Ovary (tissue), 7 donors: ENCODE measurements at regions not wholly inside any gene's neighbourhood (a gene's known extent, or its start where the extent isn't known, plus 50 kb on each side); places are given as distances from the start of the nearest gene placed in this dataset.

Experiments
- DNase-seq, 5 donors: peaks; one replicate each; pipeline ENCODE4 v3.0.0-alpha.2; 2019 to 2020
- H3K27ac ChIP-seq, 2 donors: fragments of 200-600 bp; one replicate each; pipeline versions ENCODE4 v1.5.1 to v1.8.0; 2019 to 2022
- H3K27me3 ChIP-seq: fragments of 200-600 bp; one replicate; pipeline ENCODE4 v1.8.0; 2022
- H3K36me3 ChIP-seq: fragments of 200-600 bp; sonication (generic); one replicate; pipeline ENCODE4 v1.5.1; 2019
- H3K4me1 ChIP-seq: one replicate; pipeline ENCODE4 v1.8.1; 2013; ENCODE audit warnings: mild to moderate bottlenecking, moderate library complexity; ENCODE audit not compliant: insufficient read depth
- H3K4me3 ChIP-seq: fragments of 200-600 bp; sonication (generic); one replicate; pipeline ENCODE4 v1.5.1; 2017
- H3K9me3 ChIP-seq, 2 donors: fragments of 200-600 bp in 1 of 2; sonication (generic) in 1 of 2; one replicate each; pipeline versions ENCODE4 v1.5.1 to v1.8.1; 2013 to 2019; ENCODE audit warnings: mild to moderate bottlenecking in 1 of 2, moderate library complexity in 1 of 2
- CTCF ChIP-seq, 3 donors: fragments of 450-650 bp in 2 of 3; fragments of 200-600 bp in 1 of 3; IDR thresholded peaks; one replicate each; pipeline versions ENCODE4 v1.5.1 to v1.8.0; 2016 to 2022; ENCODE audit warnings: antibody characterized with exemption in 3 of 3, mild to moderate bottlenecking in 1 of 3
- EP300 ChIP-seq: sonication (generic); formaldehyde crosslinking; IDR thresholded peaks from one replicate; pipeline ENCODE4 v1.6.1; 2017; ENCODE audit warnings: antibody characterized with exemption
- POLR2A ChIP-seq: fragments of 450-650 bp; IDR thresholded peaks from one replicate; pipeline ENCODE4 v1.6.1; 2017; ENCODE audit warnings: antibody characterized with exemption, mild to moderate bottlenecking, moderate library complexity
- WGBS, 3 donors: extraction: QIAGEN DNeasy Blood & Tissue Kit in 1 of 3; methylation state at CpG; one replicate each; pipeline versions ENCODE4 v1.1.5 to v1.1.7; 2013 to 2017; 5-methylcytosine and 5-hydroxymethylcytosine counted together
- intact Hi-C, 4 donors: fragments of 100-400 bp; cut with DNase I; formaldehyde crosslinking; loops; one replicate each; pipeline versions ENCODE4 v1.11.0 to v1.15.1; 2022 to 2023
- donor health status: DM: no; HTN: no; CAD: no; lungs with moderate emphysema.
- donor health status: DM: no; HTN: no; CAD: no.
- donor health status: Bipolar disorder and iron deficiency.
- donor health status: DM: no; HTN: no; CAD: no.
- donor health status: DM: yes; HTN: yes; CAD: no.

- H3K4me3 ChIP-seq = no peak overlapping the region
- no peak overlapping the region for H3K27ac ChIP-seq
- H3K36me3 ChIP-seq = no peaks in the 10 kb centered on the region
- H3K27me3 ChIP-seq = no peaks in the 10 kb centered on the region
- intact Hi-C loops = no loop called here
- no peaks in the 10 kb centered on the region for H3K4me1 ChIP-seq
- H3K9me3 ChIP-seq = no peaks in the 10 kb centered on the region
- 34 to 47% (median 43%) methylated on average over 2 of the region's 2 CpGs for WGBS, 3 donors
- TF ChIP-seq CTCF (IDR thresholded peaks at IDR 0.05) (no peak), EP300 (no peak)
- DNase-seq = no peak
These were observed 694.7 kb downstream of the ARHGAP15 start for GRCh38 chr2:143823876-143824275.

- H3K9me3 ChIP-seq = no peaks in the 10 kb centered on the region
- intact Hi-C loops = no loop called here
- H3K27ac ChIP-seq = no peak overlapping the region
- no peak for DNase-seq
- no peaks in the 10 kb centered on the region for H3K4me1 ChIP-seq
- H3K36me3 ChIP-seq = no peaks in the 10 kb centered on the region
- TF ChIP-seq EP300 (no peak), CTCF (IDR thresholded peaks at IDR 0.05) (no peak), POLR2A (no peak)
- H3K4me3 ChIP-seq = no peak overlapping the region
- 18 to 27% (median 18%) methylated on average over 2 of the region's 2 CpGs for WGBS, 3 donors
- H3K27me3 ChIP-seq = no peaks in the 10 kb centered on the region
These were observed 694.1 kb downstream of the ARHGAP15 start for GRCh38 chr2:143823296-143823695.

GRCh38 chr2:143822736-143823135 is 693.5 kb downstream of the ARHGAP15 start:
- Histone ChIP-seq H3K9me3 (no peaks in the 10 kb centered on the region), H3K36me3 (no peaks in the 10 kb centered on the region), H3K27me3 (no peaks in the 10 kb centered on the region), H3K4me1 (no peaks in the 10 kb centered on the region), H3K4me3 (no peak overlapping the region), H3K27ac (no peak overlapping the region)
- TF ChIP-seq EP300 (no peak), CTCF (IDR thresholded peaks at IDR 0.05) (no peak), POLR2A (no peak)
- 93 to 97% (median 96%) methylated on average over 8 of the region's 8 CpGs for WGBS, 3 donors
- no peak for DNase-seq
- intact Hi-C loops = no loop called here

GRCh38 chr2:143819764-143820163 is 690.5 kb downstream of the ARHGAP15 start:
- no peak for TF ChIP-seq EP300
- TF ChIP-seq POLR2A = no peak
- no peak for TF ChIP-seq CTCF (IDR thresholded peaks at IDR 0.05)
- no peak overlapping the region for H3K27ac ChIP-seq
- WGBS, 3 donors = 68 to 89% (median 75%) methylated on average over 7 of the region's 7 CpGs
- H3K27me3 ChIP-seq = no peaks in the 10 kb centered on the region
- H3K4me1 ChIP-seq = no peaks in the 10 kb centered on the region
- no peak overlapping the region for H3K4me3 ChIP-seq
- DNase-seq = no peak
- intact Hi-C loops = no loop called here
- H3K36me3 ChIP-seq = no peaks in the 10 kb centered on the region
- H3K9me3 ChIP-seq = no peaks in the 10 kb centered on the region
